Calu3 (cell line): ENCODE measurements at regions not wholly inside any gene's neighbourhood (a gene's known extent, or its start where the extent isn't known, plus 50 kb on each side); places are given as distances from the start of the nearest gene placed in this dataset.
A peak's percentile ranks its signal among the peaks of the same experiment; 100 is the strongest.

Experiments
- BruUV-seq: library from RNA; stranded (reverse); fragments of 400-500 nt; replicated peaks from 2 replicates; lab custom pipeline; 2021; lab: Mats Ljungman, UMichigan
- CTCF ChIA-PET: fragments of 300-600 bp; sonication (Branson Sonifier 250); formaldehyde crosslinking; loops from one replicate; lab custom pipeline; 2022; ENCODE audit warnings: antibody characterized with exemption; lab: Charles Lee
- DNase-seq: peaks from one replicate; pipeline ENCODE4 v3.0.0; 2022
- H3K27ac Mint-ChIP-seq: one replicate; pipeline ENCODE4 v1.8.0; 2022; ENCODE audit warnings: mixed read lengths; ENCODE audit not compliant: unreplicated experiment
- H3K27me3 Mint-ChIP-seq: one replicate; pipeline ENCODE4 v1.8.0; 2022; ENCODE audit warnings: mixed read lengths; ENCODE audit not compliant: unreplicated experiment
- H3K36me3 Mint-ChIP-seq: one replicate; pipeline ENCODE4 v1.8.0; 2022; ENCODE audit warnings: mild to moderate bottlenecking, moderate library complexity, mixed read lengths; ENCODE audit not compliant: insufficient read depth, unreplicated experiment
- H3K4me1 Mint-ChIP-seq: one replicate; pipeline ENCODE4 v1.8.0; 2022; ENCODE audit warnings: mild to moderate bottlenecking, low read depth, mixed read lengths; ENCODE audit not compliant: unreplicated experiment
- H3K4me3 Mint-ChIP-seq: one replicate; pipeline ENCODE4 v1.8.0; 2022; ENCODE audit warnings: mild to moderate bottlenecking, low read depth, moderate library complexity, mixed read lengths; ENCODE audit not compliant: unreplicated experiment
- H3K9me3 Mint-ChIP-seq: one replicate; pipeline ENCODE4 v1.8.0; 2022; ENCODE audit warnings: low read depth, mixed read lengths; ENCODE audit not compliant: unreplicated experiment
- intact Hi-C: fragments of 100-400 bp; cut with micrococcal nuclease; formaldehyde crosslinking; loops from one replicate; pipeline ENCODE4 v1.10.0; 2022; ENCODE audit not compliant: unreplicated experiment
- TF ChIP-seq, protein P1 (sequence below): fragments of 200-600 bp; IDR thresholded peaks from one replicate; pipeline ENCODE4 v1.8.0; 2022; ENCODE audit warnings: antibody characterized with exemption; ENCODE audit not compliant: unreplicated experiment

DNA sequence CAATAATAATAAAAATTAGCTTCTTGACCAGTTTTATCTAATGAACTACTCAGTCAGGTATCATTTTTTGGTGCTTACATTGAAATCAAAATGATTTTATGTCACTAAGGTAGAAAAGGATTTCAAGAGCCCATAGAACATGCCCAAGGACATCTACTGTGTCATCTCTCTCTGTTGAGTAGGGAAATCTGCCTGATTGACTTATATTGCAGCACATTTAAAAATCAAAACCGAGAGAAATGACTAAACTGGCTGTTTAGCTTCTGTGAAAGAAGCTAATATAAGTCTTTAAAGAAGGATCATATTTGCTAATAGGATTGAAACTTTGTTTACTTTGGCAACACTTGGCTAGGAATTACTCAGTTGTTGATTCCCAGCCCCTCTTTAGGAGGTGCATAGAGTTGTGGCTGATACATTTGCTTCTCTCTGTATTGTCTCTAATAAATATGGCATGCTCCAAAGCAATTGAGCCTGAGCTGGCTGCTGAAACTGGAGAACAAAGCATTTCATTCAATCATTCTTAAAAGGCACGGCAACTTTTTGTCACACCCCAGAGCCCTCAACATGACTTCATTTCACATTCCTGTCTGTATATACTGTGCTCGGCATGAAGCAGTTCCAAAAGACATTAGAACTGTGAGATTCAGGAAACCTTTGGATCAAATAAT, 1096.9 kb upstream of the POT1 start:
- no TSS peak for BruUV-seq
- no peaks in the 10 kb centered on the region for H3K27me3 Mint-ChIP-seq
- peak; percentile 7 for DNase-seq
- no peaks in the 10 kb centered on the region for H3K9me3 Mint-ChIP-seq
- no peak overlapping the region for H3K27ac Mint-ChIP-seq
- TF ChIP-seq, protein P1, sequence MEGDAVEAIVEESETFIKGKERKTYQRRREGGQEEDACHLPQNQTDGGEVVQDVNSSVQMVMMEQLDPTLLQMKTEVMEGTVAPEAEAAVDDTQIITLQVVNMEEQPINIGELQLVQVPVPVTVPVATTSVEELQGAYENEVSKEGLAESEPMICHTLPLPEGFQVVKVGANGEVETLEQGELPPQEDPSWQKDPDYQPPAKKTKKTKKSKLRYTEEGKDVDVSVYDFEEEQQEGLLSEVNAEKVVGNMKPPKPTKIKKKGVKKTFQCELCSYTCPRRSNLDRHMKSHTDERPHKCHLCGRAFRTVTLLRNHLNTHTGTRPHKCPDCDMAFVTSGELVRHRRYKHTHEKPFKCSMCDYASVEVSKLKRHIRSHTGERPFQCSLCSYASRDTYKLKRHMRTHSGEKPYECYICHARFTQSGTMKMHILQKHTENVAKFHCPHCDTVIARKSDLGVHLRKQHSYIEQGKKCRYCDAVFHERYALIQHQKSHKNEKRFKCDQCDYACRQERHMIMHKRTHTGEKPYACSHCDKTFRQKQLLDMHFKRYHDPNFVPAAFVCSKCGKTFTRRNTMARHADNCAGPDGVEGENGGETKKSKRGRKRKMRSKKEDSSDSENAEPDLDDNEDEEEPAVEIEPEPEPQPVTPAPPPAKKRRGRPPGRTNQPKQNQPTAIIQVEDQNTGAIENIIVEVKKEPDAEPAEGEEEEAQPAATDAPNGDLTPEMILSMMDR: no peak
- intact Hi-C loops: no loop called here
- CTCF ChIA-PET: no interaction called here
- H3K4me3 Mint-ChIP-seq: no peak overlapping the region
- peaks cover 8% of the 10 kb centered on the region for H3K4me1 Mint-ChIP-seq
- no peaks in the 10 kb centered on the region for H3K36me3 Mint-ChIP-seq

DNA sequence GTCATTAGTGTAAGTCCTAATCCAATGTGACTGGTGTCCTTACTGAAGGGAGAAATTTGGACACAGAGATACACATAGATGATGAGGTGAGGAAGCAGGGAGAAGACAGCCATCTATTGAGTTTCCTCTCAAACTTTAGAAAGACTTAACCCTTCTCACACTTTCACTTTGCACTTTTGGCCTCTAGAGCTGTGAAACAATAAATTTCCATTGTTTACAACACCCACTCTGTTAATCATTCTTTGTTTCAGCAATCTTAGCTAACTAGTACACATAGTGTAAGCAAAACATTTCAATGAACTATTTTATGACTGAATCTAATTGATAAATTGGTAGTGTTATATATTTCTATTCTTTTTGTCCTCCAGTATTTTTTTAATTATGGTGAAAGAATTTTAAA, 1092.8 kb upstream of the POT1 start:
- no peak overlapping the region for H3K4me3 Mint-ChIP-seq
- H3K36me3 Mint-ChIP-seq: no peaks in the 10 kb centered on the region
- no peaks in the 10 kb centered on the region for H3K27me3 Mint-ChIP-seq
- intact Hi-C loops: no loop called here
- TF ChIP-seq, protein P1: no peak
- CTCF ChIA-PET: no interaction called here
- no peak for DNase-seq
- no peaks in the 10 kb centered on the region for H3K9me3 Mint-ChIP-seq
- peaks cover 8% of the 10 kb centered on the region for H3K4me1 Mint-ChIP-seq
- no TSS peak for BruUV-seq
- H3K27ac Mint-ChIP-seq: no peak overlapping the region

DNA sequence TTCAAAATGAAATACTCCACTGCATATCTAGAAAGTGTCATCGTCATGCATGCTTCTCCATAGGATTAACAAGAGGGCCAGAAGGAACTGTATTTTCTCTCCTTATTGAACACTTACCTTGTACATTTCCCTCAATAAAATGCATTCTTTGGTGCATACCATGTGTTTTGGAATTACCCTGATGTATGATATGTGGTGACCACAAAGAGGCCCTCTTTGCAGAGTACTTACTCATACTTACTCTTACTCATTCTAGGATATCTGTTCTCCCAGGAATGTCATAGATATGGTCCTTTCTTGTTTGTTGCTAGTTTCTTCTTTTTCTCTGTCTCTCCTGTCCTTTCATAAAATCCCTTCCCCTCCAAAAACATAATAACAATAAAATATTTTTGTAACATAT, 1087.1 kb upstream of the POT1 start:
- H3K27me3 Mint-ChIP-seq: no peaks in the 10 kb centered on the region
- peaks cover 2% of the 10 kb centered on the region for H3K9me3 Mint-ChIP-seq
- intact Hi-C loops: no loop called here
- H3K27ac Mint-ChIP-seq: no peak overlapping the region
- no peaks in the 10 kb centered on the region for H3K4me1 Mint-ChIP-seq
- BruUV-seq: no TSS peak
- H3K36me3 Mint-ChIP-seq: no peaks in the 10 kb centered on the region
- TF ChIP-seq, protein P1: no peak
- no peak for DNase-seq
- CTCF ChIA-PET: no interaction called here
- no peak overlapping the region for H3K4me3 Mint-ChIP-seq

DNA sequence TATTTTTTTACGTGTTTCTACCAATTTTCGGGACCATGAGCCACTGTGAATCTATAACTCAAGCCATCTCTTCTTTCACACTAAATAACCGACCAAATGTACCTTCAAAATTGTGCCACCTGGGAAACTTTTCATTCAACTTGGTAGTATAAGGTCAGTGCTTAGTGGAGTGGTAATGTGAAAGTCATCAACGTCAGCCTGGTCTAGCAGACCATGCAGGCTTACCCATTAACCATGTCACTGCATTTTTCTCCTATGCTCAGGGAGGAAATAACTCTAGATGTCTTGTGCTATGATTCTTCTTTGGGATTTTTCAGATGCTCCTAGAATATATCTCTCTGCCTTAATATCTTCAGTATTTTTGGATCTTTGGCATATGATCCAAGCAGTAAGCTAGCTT, 1075.4 kb upstream of the POT1 start:
- Mint-ChIP-seq H3K4me3 (no peak overlapping the region), H3K4me1 (no peaks in the 10 kb centered on the region), H3K36me3 (no peaks in the 10 kb centered on the region), H3K27me3 (no peaks in the 10 kb centered on the region), H3K27ac (no peak overlapping the region), H3K9me3 (no peaks in the 10 kb centered on the region)
- CTCF ChIA-PET: interaction anchor here (0.6 kb wide), 1 partner anchor 305 kb away, joined by 6 read pairs; no protein-coding TSS in a partner anchor
- TF ChIP-seq, protein P1: no peak
- DNase-seq: no peak
- no TSS peak for BruUV-seq
- intact Hi-C loops: no loop called here
